ENCODE measurements at regions not wholly inside any gene's neighbourhood (a gene's known extent, or its start where the extent isn't known, plus 50 kb on each side); places are given as distances from the start of the nearest gene placed in this dataset.

DNA sequence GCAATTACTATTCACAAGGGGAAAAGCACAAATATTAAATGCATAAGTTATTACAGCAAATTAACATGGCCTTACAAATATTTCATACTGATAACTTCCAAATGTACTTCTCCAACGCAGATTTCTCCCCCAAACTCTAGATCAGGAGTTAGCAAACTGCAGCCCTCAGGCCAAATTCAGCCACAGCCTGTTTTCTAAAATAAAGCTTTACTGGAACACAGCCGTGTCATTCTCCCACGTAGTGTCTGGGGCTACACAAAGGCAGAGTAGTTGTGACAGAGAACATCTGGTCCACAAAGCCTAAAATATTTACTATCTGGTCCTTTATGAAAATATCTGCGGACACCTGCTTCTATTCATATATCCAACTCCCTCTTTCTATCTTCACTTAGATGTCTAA is 151.8 kb upstream of the AHR start:
- no peak for DNase-seq (ENCODE audit: low read depth)
- no peak overlapping the region for H3K4me3 ChIP-seq (ENCODE audit: control insufficient read depth, low read depth, low read length)
- TF ChIP-seq CTCF (IDR thresholded peaks at IDR 0.05; ENCODE audit: control insufficient read depth, insufficient read depth, low read depth, low read length, missing control alignments) = no peak

DNA sequence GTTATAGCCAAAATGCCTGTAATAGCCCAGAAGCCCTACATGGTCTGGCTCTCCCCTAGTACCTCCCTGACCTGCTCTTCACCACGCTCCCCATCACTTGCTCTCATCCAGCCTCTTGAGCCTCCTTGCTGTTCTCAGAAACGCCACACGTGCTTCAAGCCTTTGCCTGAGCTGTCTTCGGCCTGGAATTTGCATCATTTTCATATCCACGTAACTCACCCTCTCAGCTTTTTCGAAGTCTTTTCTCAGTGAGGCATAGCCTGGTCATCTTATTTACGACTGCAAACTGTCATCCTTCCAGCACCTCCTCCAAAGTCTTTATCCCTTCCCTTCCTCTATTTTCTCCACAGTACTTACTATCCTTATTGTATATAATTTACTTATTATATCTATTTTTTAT is 151.0 kb upstream of the AHR start:
- H3K4me3 ChIP-seq (ENCODE audit: control insufficient read depth, low read depth, low read length) = no peak overlapping the region
- DNase-seq (ENCODE audit: low read depth) = no peak
- no peak for TF ChIP-seq CTCF (IDR thresholded peaks at IDR 0.05; ENCODE audit: control insufficient read depth, insufficient read depth, low read depth, low read length, missing control alignments)

- H3K4me3 ChIP-seq (ENCODE audit: control insufficient read depth, low read depth, low read length) = no peak overlapping the region
- DNase-seq (ENCODE audit: low read depth) = no peak
- TF ChIP-seq CTCF (IDR thresholded peaks at IDR 0.05; ENCODE audit: control insufficient read depth, insufficient read depth, low read depth, low read length, missing control alignments) = no peak
Measured at GRCh38 chr7:17150018-17150417, 148.4 kb upstream of the AHR start.

DNA sequence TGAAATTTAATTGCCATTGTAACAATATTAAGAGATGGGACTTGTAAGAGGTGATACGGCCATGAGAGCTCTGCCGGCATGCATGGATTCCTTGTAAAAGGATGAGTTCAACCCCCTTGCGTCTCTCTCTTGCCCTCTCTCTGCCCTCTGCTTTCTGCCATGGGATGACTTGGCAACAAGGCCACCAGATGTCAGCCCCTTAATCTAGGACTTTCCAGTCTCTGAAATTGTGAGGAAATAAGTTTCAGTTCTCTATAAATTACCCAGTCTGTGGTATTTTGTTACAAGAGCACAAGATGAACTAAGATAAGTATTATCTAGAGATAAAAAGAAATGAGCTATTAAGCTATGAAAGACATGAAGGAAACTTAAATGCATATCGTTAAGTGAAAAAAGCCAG is 145.7 kb upstream of the AHR start:
- TF ChIP-seq CTCF (IDR thresholded peaks at IDR 0.05; ENCODE audit: control insufficient read depth, insufficient read depth, low read depth, low read length, missing control alignments) = no peak
- H3K4me3 ChIP-seq (ENCODE audit: control insufficient read depth, low read depth, low read length) = no peak overlapping the region
- no peak for DNase-seq (ENCODE audit: low read depth)

DNA sequence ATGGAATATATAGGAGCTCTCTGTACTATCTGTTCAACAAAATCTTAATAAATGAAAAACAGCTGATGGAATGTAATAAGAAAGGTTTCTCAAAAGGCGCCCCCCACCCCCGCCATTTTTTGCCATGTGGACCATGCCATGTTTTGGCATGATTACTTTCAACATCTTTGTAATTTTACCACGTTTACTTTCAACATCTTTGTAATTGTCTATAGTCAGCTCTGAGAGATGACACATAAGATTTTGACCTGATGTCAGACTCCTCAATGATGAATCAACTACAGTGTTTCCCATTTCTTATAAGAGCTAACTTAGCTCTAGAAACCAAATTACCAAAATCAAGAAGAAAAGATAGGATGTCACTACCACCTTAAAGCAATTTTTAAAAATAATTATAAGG is 144.9 kb upstream of the AHR start:
- H3K4me3 ChIP-seq (ENCODE audit: control insufficient read depth, low read depth, low read length) = no peak overlapping the region
- no peak for TF ChIP-seq CTCF (IDR thresholded peaks at IDR 0.05; ENCODE audit: control insufficient read depth, insufficient read depth, low read depth, low read length, missing control alignments)
- no peak for DNase-seq (ENCODE audit: low read depth)

DNA sequence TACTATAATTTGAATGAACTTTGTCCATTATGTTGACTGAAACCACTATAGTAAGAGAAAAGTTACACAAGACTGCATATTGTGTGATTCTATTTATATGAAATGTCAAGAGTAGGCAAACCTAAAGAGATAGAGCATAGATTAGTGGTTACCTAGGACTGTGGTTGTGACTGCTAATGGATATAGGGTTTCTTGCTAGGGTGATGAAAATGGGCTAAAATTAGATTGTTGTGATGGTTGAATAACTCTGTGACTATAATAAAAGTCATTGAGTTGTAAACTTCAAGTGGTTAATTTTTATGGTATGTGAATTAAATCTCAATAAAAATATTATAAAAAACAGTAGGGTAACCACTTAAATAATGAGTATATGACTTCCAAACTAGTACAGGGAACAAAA is 142.9 kb upstream of the AHR start:
- no peak for TF ChIP-seq CTCF (IDR thresholded peaks at IDR 0.05; ENCODE audit: control insufficient read depth, insufficient read depth, low read depth, low read length, missing control alignments)
- DNase-seq (ENCODE audit: low read depth) = no peak
- no peak overlapping the region for H3K4me3 ChIP-seq (ENCODE audit: control insufficient read depth, low read depth, low read length)

DNA sequence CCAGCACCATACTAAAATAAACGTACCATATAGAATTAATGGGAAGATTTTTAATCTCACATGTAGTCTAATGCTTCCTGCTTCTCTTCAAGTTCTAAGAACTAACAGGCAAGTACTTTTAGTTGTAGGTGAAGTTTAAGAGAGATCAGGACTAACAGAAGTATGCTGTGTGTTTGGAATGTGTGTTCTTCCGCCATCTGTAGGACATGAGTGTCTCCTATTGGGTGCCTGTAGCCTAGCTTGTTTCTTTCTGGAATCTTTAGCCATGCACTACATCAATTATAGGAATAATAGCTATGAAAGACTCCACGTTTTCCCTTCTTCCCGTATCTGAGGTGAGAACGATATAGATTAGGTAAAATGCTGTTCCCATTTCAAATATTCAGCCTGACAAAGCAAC is 140.2 kb upstream of the AHR start:
- no peak for DNase-seq (ENCODE audit: low read depth)
- no peak for TF ChIP-seq CTCF (IDR thresholded peaks at IDR 0.05; ENCODE audit: control insufficient read depth, insufficient read depth, low read depth, low read length, missing control alignments)
- H3K4me3 ChIP-seq (ENCODE audit: control insufficient read depth, low read depth, low read length) = no peak overlapping the region
